SK-N-SH treated with all-trans-retinoic acid at 6 μM for 48 hours (cell line): ENCODE measurements at regions not wholly inside any gene's neighbourhood (a gene's known extent, or its start where the extent isn't known, plus 50 kb on each side); places are given as distances from the start of the nearest gene placed in this dataset.

Experiments used
- CSDC2 ChIP-seq: fragments of 250-450 bp; sonication (Bioruptor Pico); IDR thresholded peaks from 2 replicates; pipeline ENCODE4 v1.5.0; 2020; ENCODE audit warnings: mild to moderate bottlenecking, moderate library complexity
- RARB ChIP-seq: fragments of 250-450 bp; sonication (Bioruptor Pico); IDR thresholded peaks from 2 replicates; pipeline ENCODE4 v1.8.0; 2021; ENCODE audit warnings: mild to moderate bottlenecking, moderate library complexity
- ZFP3 ChIP-seq: fragments of 250-450 bp; sonication (Bioruptor Pico); IDR thresholded peaks from 2 replicates; pipeline ENCODE4 v1.5.0; 2020; ENCODE audit warnings: mild to moderate bottlenecking, moderate library complexity
- TF ChIP-seq, protein P1 (sequence below): fragments of 250-450 bp; sonication (Bioruptor Pico); IDR thresholded peaks from 2 replicates; pipeline ENCODE4 v1.8.0; 2020; ENCODE audit warnings: mild to moderate bottlenecking, moderate library complexity, borderline replicate concordance

DNA sequence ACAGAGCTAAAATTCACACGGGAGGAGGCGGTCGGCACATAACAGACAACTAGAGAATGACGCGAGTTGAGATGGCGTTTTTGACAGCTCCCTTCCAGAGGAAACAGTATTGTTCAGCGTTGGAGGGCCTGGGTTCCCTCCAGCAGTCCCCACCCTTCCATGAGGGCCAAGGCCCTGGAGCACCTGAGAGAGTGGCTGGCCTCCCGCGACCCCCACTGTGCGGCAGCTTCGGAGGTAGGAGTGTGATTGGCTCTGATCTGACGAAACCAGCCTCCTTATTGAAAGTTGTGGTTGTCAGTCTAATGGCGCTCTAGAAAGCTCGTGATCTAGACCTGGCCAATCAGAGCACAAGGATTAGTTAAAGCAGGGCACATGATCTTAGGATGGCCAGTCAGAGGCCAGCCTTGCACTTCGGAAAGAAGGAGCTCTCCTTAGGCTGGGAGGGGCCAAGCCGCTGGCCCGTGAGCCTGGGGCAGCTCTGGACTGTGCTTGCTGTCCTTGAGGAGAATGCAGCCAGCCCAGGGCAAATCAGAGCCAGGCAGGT, 104.5 kb upstream of the CELF4 start:
- TF ChIP-seq ZFP3 (no peak), CSDC2 (CRISPR knock-in tag) (no peak), RARB (CRISPR knock-in tag) (no peak)
- TF ChIP-seq, protein P1, sequence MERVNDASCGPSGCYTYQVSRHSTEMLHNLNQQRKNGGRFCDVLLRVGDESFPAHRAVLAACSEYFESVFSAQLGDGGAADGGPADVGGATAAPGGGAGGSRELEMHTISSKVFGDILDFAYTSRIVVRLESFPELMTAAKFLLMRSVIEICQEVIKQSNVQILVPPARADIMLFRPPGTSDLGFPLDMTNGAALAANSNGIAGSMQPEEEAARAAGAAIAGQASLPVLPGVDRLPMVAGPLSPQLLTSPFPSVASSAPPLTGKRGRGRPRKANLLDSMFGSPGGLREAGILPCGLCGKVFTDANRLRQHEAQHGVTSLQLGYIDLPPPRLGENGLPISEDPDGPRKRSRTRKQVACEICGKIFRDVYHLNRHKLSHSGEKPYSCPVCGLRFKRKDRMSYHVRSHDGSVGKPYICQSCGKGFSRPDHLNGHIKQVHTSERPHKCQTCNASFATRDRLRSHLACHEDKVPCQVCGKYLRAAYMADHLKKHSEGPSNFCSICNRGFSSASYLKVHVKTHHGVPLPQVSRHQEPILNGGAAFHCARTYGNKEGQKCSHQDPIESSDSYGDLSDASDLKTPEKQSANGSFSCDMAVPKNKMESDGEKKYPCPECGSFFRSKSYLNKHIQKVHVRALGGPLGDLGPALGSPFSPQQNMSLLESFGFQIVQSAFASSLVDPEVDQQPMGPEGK (CRISPR knock-in tag) = no peak
